ENCODE measurements at regions not wholly inside any gene's neighbourhood (a gene's known extent, or its start where the extent isn't known, plus 50 kb on each side); places are given as distances from the start of the nearest gene placed in this dataset.

GRCh38 chr5:114782869-114783268 lies 386.8 kb downstream of the TRIM36 start:
- no peak overlapping the region for H3K4me3 ChIP-seq (ENCODE audit: control insufficient read depth, low read depth, low read length)
- peak; percentile 21 for DNase-seq (ENCODE audit: low read depth)
- TF ChIP-seq CTCF (conservative IDR thresholded peaks at IDR 0.05; ENCODE audit: control insufficient read depth, insufficient read depth, low read depth, low read length): no peak

DNA sequence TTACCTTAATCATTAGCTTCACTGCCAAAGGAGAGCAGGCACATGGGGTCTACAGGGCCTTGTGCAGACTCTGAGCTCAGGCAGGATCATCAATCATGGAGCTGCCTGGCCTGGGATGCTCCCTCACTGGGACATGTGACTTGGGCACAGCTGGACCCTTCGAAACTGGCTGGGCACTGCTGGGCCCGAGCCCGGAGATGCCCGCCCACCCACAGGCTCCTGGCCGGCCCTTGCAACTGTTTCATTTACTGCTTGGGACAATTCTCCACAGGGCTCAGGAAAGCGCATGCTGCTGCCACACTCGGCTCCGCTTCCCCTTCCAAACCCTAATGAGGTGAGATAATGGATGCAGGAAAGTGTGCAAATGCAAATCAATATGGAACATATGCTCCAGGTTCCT lies 387.5 kb downstream of the TRIM36 start:
- no peak overlapping the region for H3K4me3 ChIP-seq (ENCODE audit: control insufficient read depth, low read depth, low read length)
- TF ChIP-seq CTCF (conservative IDR thresholded peaks at IDR 0.05; ENCODE audit: control insufficient read depth, insufficient read depth, low read depth, low read length): no peak
- no peak for DNase-seq (ENCODE audit: low read depth)

- no peak overlapping the region for H3K4me3 ChIP-seq (ENCODE audit: control insufficient read depth, low read depth, low read length)
- no peak for TF ChIP-seq CTCF (conservative IDR thresholded peaks at IDR 0.05; ENCODE audit: control insufficient read depth, insufficient read depth, low read depth, low read length)
- DNase-seq (ENCODE audit: low read depth): no peak
Observed at GRCh38 chr5:114780290-114780689, 389.4 kb downstream of the TRIM36 start.

GRCh38 chr5:114744406-114744805 lies 382.5 kb downstream of the KCNN2 start:
- DNase-seq (ENCODE audit: low read depth): no peak
- TF ChIP-seq CTCF (conservative IDR thresholded peaks at IDR 0.05; ENCODE audit: control insufficient read depth, insufficient read depth, low read depth, low read length): no peak
- no peak overlapping the region for H3K4me3 ChIP-seq (ENCODE audit: control insufficient read depth, low read depth, low read length)

GRCh38 chr5:114734238-114734637 lies 372.4 kb downstream of the KCNN2 start:
- TF ChIP-seq CTCF (conservative IDR thresholded peaks at IDR 0.05; ENCODE audit: control insufficient read depth, insufficient read depth, low read depth, low read length): no peak

DNA sequence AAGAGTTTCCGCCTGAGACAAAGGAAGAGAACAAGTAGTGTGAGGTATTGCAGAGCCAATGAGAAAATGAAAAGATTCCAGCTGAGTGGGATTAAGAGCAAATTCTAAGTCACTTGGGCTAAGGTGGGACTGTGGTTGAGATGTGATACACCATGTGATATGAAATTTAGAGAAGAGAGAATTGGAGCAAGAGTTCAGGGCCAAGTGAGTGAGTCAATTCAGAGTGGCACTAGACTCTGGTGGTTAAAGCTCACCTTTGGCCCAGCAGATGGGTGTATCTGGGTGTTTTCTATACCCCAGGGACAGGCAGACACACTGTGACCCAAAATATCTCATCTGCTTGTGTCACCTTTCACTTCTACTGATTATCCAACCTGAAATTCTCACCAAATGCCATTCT lies 368.1 kb downstream of the KCNN2 start:
- no peak for TF ChIP-seq CTCF (conservative IDR thresholded peaks at IDR 0.05; ENCODE audit: control insufficient read depth, insufficient read depth, low read depth, low read length)
- no peak for DNase-seq (ENCODE audit: low read depth)
- H3K4me3 ChIP-seq (ENCODE audit: control insufficient read depth, low read depth, low read length): no peak overlapping the region

More at GRCh38 chr5:114734238-114734637, 372.4 kb downstream of the KCNN2 start:
- no peak overlapping the region for H3K4me3 ChIP-seq (ENCODE audit: control insufficient read depth, low read depth, low read length)
- no peak for DNase-seq (ENCODE audit: low read depth)

- DNase-seq (ENCODE audit: low read depth): no peak
- H3K4me3 ChIP-seq (ENCODE audit: control insufficient read depth, low read depth, low read length): no peak overlapping the region
- TF ChIP-seq CTCF (conservative IDR thresholded peaks at IDR 0.05; ENCODE audit: control insufficient read depth, insufficient read depth, low read depth, low read length): no peak
Observed at GRCh38 chr5:114727358-114727757, 365.5 kb downstream of the KCNN2 start.

Data from fibroblast of mammary gland (primary cell).